Parathyroid adenoma (tissue), 2 donors: ENCODE measurements at regions not wholly inside any gene's neighbourhood (a gene's known extent, or its start where the extent isn't known, plus 50 kb on each side); places are given as distances from the start of the nearest gene placed in this dataset.

Experiments used
- H2AFZ ChIP-seq: fragments of 300-600 bp; sonication (generic); one replicate; pipeline ENCODE4 v1.7.0; 2017; ENCODE audit warnings: antibody characterized with exemption, mild to moderate bottlenecking
- H3K27ac ChIP-seq: fragments of 300-600 bp; sonication (generic); one replicate; pipeline ENCODE4 v1.7.0; 2017
- H3K27me3 ChIP-seq: fragments of 300-600 bp; sonication (generic); one replicate; pipeline ENCODE4 v1.7.0; 2017; ENCODE audit warnings: low read length; ENCODE audit not compliant: control insufficient read depth, insufficient read depth
- H3K36me3 ChIP-seq: fragments of 300-600 bp; sonication (generic); one replicate; pipeline ENCODE4 v1.7.0; 2017; ENCODE audit warnings: low read length; ENCODE audit not compliant: control insufficient read depth, insufficient read depth
- H3K4me1 ChIP-seq: fragments of 300-600 bp; sonication (generic); one replicate; pipeline ENCODE4 v1.7.0; 2017; ENCODE audit warnings: control low read depth
- H3K4me2 ChIP-seq: fragments of 300-600 bp; sonication (generic); one replicate; pipeline ENCODE4 v1.7.0; 2017; ENCODE audit warnings: low read length
- H3K4me3 ChIP-seq: fragments of 300-600 bp; sonication (generic); one replicate; pipeline ENCODE4 v1.7.0; 2017; ENCODE audit warnings: low read depth, low read length
- H3K79me2 ChIP-seq: fragments of 300-600 bp; sonication (generic); one replicate; pipeline ENCODE4 v1.7.0; 2017; ENCODE audit warnings: control low read depth
- H3K9ac ChIP-seq: fragments of 300-600 bp; sonication (generic); one replicate; pipeline ENCODE4 v1.7.0; 2017; ENCODE audit warnings: mild to moderate bottlenecking
- H3K9me3 ChIP-seq: fragments of 300-600 bp; sonication (generic); one replicate; pipeline ENCODE4 v1.7.0; 2017; ENCODE audit warnings: low read length; ENCODE audit not compliant: control insufficient read depth
- CTCF ChIP-seq: fragments of 300-600 bp; sonication (generic); IDR thresholded peaks from one replicate; pipeline ENCODE4 v1.7.0; 2017; ENCODE audit warnings: antibody characterized with exemption, mild to moderate bottlenecking
- donor health status: primary hyperparathyroidism.

- Histone ChIP-seq H3K4me2 (no peak overlapping the region), H3K9me3 (no peaks in the 10 kb centered on the region), H3K4me1 (no peaks in the 10 kb centered on the region), H3K27ac (no peak overlapping the region), H3K27me3 (no peaks in the 10 kb centered on the region), H3K9ac (no peak overlapping the region), H3K79me2 (no peaks in the 10 kb centered on the region), H3K4me3 (no peak overlapping the region), H3K36me3 (no peaks in the 10 kb centered on the region), H2AFZ (no peak overlapping the region)
- no peak for TF ChIP-seq CTCF
These were observed 75.9 kb upstream of the DYNAP start for GRCh38 chr18:54515149-54515548.

- no peak overlapping the region for H2AFZ ChIP-seq
- no peaks in the 10 kb centered on the region for H3K4me1 ChIP-seq
- H3K79me2 ChIP-seq, result no peaks in the 10 kb centered on the region
- no peak overlapping the region for H3K4me2 ChIP-seq
- no peak overlapping the region for H3K9ac ChIP-seq
- no peaks in the 10 kb centered on the region for H3K9me3 ChIP-seq
- no peaks in the 10 kb centered on the region for H3K27me3 ChIP-seq
- H3K4me3 ChIP-seq, result no peak overlapping the region
- TF ChIP-seq CTCF, result no peak
- no peak overlapping the region for H3K27ac ChIP-seq
- H3K36me3 ChIP-seq, result no peaks in the 10 kb centered on the region
These were observed 73.5 kb upstream of the DYNAP start for GRCh38 chr18:54517521-54517920.

GRCh38 chr18:54521846-54522245 lies 69.2 kb upstream of the DYNAP start:
- H3K36me3 ChIP-seq, result no peaks in the 10 kb centered on the region
- H3K79me2 ChIP-seq, result no peaks in the 10 kb centered on the region
- no peaks in the 10 kb centered on the region for H3K27me3 ChIP-seq
- no peaks in the 10 kb centered on the region for H3K9me3 ChIP-seq
- no peak overlapping the region for H3K4me2 ChIP-seq
- TF ChIP-seq CTCF, result no peak
- no peaks in the 10 kb centered on the region for H3K4me1 ChIP-seq
- no peak overlapping the region for H2AFZ ChIP-seq
- H3K9ac ChIP-seq, result no peak overlapping the region
- H3K4me3 ChIP-seq, result no peak overlapping the region
- H3K27ac ChIP-seq, result no peak overlapping the region

- Histone ChIP-seq H3K36me3 (no peaks in the 10 kb centered on the region), H3K27ac (no peak overlapping the region), H2AFZ (no peak overlapping the region), H3K4me1 (no peaks in the 10 kb centered on the region), H3K9me3 (no peaks in the 10 kb centered on the region), H3K4me2 (no peak overlapping the region), H3K79me2 (no peaks in the 10 kb centered on the region), H3K9ac (no peak overlapping the region), H3K27me3 (no peaks in the 10 kb centered on the region), H3K4me3 (no peak overlapping the region)
- no peak for TF ChIP-seq CTCF
These were observed 62.1 kb upstream of the DYNAP start for GRCh38 chr18:54528942-54529376.

GRCh38 chr18:54529444-54529843 lies 61.6 kb upstream of the DYNAP start:
- no peak overlapping the region for H3K4me2 ChIP-seq
- H3K27me3 ChIP-seq, result no peaks in the 10 kb centered on the region
- no peak overlapping the region for H3K9ac ChIP-seq
- no peaks in the 10 kb centered on the region for H3K36me3 ChIP-seq
- H3K4me3 ChIP-seq, result no peak overlapping the region
- H2AFZ ChIP-seq, result no peak overlapping the region
- TF ChIP-seq CTCF, result no peak
- no peaks in the 10 kb centered on the region for H3K79me2 ChIP-seq
- H3K4me1 ChIP-seq, result no peaks in the 10 kb centered on the region
- H3K9me3 ChIP-seq, result no peaks in the 10 kb centered on the region
- H3K27ac ChIP-seq, result no peak overlapping the region
